ELR (cell line): ENCODE measurements at regions not wholly inside any gene's neighbourhood (a gene's known extent, or its start where the extent isn't known, plus 50 kb on each side); places are given as distances from the start of the nearest gene placed in this dataset.

Source experiments
- DNase-seq: peaks from one replicate; pipeline ENCODE4 v3.0.0-alpha.2; 2015; ENCODE audit warnings: low read depth

DNA sequence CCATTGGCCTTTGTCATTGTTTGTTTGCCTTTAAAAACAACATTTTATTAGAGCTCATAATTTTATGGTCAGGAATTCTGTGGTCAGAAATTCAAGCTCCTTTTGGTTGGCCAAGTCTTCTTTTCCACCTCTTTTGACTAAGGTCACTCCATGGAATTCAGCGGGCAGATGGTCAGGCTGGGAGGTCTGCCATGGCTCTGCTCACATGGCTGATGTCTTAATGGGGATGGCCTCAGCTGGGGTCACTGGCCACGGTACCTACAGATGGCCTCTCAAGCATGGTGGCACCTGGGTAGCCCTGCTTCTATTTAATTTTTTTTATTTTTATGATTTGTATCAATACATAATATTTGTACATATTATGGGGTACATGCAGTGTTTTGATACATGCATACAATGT, 360.8 kb upstream of the MCTP2 start:
- no peak for DNase-seq

DNA sequence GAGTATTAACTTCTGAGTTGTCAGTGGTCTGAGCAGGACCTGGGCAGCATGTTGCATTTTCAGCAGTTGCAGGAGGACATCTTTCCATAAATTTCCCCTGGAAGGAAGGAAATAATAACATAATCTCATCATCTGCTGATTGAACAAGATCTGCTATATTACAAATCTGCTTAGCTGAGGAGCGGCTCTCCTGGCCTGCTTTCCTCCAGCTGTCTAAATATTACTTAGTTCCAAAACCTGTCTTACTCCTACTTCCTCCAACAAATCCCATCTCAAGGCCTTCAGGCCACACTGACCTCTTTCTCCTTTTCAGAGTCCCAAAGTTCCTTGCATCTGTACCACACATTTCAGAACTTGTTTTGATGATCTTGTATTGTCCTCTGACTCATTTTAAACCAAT, 364.4 kb upstream of the MCTP2 start:
- no peak for DNase-seq

DNA sequence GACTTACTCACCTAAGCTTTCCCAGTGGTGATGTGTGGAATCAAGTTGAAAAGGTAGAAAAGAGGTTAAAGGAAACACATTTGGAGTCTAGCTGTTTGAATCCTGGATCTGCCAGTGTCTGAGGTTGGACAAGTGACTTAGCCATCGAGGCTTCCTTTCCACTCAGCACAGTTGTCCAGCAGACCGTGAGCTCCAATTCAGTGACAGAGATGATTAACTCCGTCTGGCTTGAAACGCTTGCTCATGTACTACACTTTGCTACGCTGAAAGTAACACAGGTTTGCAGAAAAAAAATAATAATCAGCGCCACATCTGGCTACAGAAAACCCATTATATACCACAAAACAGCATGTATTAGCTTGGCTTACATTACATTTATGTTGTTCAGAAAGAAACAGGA, 364.9 kb upstream of the MCTP2 start:
- DNase-seq: no peak

DNA sequence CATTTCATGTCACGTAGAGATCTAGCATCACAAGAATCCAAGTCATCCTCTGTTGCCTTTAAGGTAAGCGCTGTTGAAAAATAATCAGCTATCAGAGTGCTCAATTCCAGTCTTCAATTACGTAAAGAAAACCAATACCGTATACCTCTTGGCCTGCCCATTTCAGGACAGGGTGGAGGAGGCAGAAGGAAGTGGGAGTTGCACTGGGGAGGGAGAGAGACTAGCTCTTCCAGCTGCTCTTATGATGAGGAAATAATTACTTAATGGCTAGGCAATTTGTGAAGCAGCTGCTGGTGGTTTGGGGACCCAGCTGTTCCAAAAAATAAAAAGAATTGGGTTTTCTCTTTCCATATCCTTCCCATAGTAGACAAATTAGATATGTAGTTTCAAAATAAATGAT, 365.8 kb upstream of the MCTP2 start:
- no peak for DNase-seq

DNA sequence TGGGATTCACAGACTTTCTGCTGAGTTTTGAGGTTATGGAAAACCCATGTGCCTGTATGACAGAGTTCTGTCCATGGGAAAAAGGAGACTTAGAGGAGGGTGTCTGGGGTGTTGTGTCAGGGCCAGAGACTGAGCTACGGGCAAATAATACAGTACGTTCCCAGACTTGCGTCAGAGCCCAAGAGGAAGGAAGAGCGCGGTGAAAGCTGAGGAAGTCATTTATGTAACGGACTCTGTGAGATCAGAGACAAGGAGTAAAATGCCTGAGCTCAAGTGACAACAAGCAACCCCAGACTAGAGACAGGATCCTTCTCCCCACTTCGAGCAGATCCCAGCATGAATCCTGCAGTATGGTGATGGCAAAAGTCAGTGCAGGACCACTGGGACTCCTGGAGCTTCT, 368.6 kb upstream of the MCTP2 start:
- DNase-seq: no peak

DNA sequence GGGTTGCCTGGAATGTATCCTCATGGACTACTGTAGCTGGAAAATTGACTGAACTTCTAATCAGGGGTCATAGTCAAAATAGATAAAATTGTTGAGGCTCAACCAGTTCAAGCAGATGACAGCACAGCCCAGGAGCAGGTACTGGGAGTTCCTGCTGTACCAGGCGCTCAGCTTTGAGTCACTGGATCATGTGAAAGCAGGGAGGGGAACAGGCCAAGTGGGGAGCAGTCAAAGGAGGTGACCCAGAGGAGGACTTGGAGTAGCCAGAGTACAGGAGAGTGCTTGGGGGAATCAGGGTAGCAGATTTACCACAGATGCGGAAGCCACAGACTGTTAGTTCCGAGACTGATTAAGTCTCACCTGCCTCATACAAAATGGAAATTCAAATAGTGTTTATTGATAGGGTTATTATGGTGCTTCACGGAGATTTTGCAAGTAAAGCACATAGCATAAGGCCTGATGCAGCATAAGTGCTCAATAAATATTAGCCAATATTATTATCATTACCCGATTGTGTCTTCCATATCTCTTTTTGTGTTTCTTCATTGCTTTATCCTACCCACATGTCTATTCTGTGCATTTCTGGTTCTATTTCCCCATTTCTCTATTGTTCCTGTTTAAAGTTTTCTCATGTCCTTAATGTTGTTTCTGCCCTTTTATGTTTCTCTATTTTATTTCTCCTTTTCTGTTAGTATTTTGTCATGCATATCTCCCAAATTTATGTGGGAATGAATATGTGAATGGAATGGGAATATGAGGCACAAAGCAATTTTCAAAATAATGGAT, 369.2 kb upstream of the MCTP2 start:
- no peak for DNase-seq

DNA sequence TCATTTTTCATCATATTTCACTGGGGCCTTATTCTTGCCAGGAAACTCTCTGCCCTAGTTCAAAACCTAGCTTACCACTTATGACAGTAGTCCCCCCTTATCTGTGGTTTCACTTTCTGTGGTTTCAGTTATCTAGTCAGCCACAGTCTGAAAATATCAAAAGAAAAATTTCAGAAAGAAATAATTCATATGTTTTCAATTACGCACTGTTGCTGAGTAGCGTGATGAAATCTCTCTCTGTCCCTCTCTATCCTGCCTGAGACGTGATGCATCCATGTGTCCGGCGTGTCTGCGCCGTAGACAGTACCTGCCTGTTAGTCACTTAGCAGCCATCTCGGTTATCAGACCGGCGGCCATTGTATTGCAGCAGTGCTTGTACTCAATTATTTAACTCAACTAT, 369.9 kb upstream of the MCTP2 start:
- DNase-seq: no peak

DNA sequence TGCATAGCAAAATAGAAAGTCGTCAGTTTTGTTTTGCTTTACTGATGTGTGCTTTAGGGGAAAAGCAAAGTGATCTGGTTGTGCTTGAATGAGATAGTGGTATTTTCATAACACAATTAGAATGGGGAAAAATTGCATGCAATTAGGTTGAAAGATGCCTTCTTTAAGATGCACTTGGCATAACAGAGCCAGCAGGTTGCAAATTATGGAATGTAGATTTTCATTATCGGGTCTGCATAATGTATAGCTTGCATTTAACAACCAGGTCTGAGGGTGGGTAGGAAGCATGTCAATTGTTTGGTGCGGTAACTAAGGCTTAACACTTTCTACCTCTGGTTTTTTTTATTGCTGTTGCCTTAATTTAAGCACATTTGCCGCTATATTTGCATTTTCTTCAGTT, 370.7 kb upstream of the MCTP2 start:
- DNase-seq: no peak

DNA sequence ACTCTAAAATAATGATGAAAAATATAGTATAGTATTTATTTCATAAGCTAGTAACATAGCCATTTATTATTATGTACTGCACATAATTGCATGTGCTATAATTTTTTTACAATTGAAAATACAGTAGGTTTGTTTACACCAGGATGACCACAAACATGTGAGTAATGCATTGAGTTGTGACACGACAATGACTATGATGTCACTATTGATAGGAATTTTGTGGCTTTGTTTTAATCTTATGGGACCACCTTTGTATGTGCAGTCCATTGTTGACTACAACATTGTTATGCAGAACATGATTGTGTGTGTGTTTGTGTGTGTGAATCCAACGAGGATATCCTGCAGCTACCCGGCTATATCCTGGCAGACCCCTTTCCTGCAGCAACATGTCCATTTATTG, 372.2 kb upstream of the MCTP2 start:
- DNase-seq: no peak

DNA sequence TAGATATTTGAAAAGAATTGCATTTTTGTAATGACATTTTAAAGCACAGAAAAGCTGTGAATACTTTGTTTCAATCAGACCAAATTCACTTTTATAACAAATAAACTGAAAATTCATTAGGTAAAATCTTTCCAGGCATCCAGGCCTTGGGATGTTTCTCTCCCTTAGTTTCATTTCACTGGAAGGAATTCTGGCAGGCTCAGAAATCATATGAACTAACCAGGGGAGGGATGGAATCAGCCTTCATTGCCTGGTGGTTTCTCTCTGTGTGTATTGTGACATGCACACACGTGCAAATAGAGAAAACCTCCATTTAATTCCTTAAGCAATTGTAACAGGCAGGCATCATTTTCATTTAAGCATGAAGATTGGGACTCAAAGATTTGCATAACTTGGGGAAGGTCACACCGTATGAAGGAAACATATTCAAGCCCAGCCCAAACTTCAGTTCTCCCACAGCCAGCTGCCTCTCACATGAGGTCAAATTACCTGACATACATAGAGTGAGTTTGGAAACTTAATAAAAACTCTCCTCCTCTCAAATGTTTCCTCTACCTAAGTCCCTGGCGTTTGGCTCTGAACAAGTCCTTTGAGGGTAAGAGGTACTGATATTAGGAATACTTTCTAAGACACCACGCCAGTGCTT, 376.1 kb upstream of the MCTP2 start:
- DNase-seq: no peak

DNA sequence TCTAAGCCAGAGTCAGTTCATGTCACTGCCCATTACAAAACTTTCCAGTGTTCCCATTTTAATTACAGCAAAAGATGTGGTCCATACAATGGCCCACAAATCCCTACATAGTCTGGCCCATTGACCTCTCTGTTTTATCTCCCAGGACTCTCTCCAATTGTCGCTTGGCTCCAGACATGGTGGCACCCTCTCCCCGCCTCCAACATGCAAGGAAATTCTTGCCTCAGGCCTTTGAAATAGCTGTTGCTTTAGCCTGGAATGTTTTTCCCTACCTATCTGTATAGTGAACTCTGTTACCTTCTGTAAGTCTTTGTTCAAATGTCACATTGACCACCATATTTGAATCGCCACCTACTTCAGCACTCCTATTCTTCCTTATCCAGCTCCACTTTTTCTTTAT, 377.3 kb upstream of the MCTP2 start:
- DNase-seq: no peak

DNA sequence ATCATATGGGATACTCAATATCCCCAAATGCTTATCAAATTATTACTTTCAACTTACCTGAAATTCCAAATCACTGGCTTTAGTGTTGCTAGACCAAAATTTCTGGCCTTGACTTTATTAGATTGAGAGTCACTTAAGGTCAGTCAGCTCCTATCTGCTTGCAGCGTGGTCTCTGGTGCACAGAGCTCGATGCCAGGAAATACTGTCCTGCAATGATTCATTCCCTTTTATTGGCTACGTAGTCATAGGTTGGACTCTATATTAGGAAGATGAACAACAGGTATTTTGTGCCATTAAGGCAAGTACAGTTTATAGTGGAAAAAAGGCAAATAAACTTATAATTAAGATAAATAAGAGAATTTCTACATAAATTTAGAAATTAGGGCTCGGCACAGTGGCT, 378.6 kb upstream of the MCTP2 start:
- DNase-seq: no peak

DNA sequence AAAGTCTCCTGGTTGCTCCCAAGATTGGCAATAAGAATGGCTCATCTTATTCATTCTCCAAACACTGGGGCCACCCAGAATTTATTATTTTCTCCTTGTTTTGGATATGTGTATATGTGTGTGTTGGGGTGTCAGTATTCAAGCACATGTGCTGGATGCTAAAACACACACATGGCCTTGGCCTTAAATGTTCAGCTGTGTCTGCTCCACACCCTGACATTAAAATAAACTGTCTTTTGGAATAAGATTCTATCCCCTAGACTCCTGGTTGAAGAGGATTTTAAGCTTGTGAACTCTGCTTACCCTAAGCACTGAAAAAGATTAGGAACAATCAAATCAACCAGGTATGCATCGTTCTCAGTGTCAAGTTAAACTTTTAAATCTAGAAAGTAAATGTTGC, 382.9 kb upstream of the MCTP2 start:
- no peak for DNase-seq

DNA sequence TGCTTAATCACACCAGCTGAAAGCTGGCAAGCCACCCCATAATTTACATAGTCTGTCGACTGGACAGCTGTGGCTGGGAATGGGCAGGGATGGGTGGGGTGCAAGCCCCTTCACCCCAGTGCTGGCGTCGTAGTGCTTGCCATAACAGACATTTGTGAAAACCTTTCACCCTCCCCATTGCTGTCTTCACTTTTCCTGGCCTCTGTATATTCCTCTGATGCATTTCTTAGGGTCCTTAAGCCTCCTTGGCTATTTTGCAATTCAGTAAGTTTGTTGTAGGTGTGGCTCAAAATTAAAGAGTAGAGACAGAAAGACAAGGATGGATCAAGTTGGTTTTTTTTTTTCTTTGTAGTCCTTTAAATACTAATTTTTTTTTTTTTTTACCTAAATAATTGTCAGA, 383.3 kb upstream of the MCTP2 start:
- DNase-seq: no peak

DNA sequence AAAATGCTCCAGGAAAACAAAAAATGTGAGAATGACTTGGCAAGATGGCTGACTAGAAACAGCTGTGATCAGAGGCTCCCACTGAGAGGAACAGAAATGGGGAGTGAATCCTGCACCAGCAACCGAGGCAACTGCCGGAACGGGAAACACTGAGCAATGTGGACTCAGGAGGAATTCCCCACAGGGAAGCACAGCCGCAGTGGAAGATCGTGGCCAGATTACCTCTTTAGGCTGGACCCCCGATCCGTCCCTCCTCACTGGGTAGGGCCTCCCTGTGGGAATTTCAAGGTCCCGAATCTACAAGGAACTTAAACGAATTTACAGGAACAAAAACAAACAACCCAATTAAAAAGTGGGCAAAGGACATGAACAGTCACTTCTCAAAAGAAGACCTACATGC, 385.2 kb upstream of the MCTP2 start:
- no peak for DNase-seq

DNA sequence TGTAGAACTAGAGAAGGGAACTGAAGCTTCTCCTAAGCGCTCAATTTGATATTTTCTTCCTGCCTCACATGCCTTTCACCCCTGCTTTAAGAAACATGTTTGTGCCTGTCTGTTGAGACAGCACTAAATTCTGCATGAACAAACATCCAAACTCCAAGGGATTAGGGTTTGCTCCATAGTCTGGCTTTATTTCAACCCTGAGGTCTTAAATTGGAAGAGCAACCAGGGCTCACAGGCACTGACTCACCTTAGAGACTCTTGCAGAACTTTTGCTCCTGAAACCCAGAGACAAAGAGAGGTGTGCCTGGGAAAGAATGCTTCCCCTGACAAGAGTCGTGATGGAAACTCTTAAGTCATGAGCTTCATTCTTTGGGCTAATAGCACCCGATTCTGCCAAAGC, 393.9 kb upstream of the MCTP2 start:
- no peak for DNase-seq

DNA sequence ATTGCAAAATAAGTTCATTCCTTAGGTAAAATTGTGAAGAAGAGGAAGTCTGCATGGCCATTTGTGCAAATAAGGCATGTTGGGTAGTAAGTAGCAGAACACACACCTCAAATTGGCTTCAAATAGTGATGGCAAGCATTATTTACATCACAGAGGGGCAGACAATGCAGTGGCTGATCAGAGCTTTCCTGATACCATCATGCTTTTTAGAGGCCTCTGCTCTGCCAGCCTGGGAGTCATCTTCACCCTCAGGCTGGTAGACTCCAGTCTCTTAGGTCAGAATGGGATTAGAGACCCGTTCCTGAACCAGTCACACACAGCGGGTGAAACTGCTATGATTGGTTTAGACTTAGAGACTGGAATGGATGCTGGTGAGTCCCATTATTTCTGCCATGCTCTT, 396.0 kb upstream of the MCTP2 start:
- DNase-seq: no peak

DNA sequence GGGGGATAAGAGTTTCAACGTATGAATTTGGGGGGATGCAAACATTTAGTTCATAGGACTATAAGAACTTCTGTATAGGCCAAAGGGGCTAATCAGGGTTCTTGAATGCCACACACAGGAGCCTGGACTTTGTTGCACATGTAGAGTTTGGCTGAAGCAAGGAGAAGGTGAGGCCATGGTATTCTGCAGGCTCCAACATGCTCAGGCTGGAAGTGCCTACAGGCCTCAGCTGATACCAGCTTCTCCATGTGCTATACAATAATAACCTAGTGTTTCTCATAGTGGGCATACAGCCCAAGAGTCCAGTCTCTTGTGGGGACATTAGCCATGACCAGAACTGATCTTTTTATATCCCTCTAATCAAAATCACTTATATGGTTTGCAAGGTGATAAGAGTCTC, 399.7 kb upstream of the MCTP2 start:
- no peak for DNase-seq

DNA sequence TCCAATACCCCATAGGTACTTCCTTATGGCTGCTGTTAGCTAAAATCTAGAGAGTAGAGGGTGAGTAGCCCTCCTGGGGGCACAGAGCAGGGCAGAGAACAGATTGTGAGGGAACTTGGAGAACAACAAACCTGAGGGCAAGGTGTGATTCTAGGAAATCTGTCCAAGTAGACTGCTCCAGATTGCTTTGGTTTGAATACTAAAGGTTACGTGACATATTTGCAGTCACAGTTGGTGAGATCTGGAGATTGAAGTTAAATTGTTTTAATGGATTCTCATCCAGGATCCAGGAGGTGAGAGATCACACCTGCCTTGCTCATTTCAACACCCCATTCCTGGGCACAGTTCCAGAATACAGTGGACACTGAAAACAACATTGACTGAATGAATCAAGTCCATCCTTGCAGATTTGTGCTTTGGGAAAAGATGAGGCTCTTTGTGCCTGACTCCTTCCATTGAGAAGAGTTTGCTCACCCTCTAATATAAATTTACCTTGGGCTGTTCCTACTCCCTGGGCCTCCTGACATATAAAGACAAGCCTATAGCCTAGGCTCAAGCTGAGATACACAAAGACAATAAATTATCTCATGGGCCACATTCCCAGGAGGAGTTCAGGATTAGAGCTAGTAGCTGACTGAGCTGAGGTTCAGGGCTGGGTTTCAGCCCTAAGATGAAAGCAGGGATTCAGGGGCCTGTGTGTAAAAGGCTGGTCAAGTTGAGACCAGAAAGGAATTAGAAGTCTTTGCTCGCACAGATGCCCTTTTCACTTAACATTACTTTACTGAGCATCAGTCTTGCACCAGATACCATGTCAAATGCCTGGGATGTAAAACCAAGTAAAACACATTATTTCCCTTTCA, 400.9 kb upstream of the MCTP2 start:
- DNase-seq: no peak

DNA sequence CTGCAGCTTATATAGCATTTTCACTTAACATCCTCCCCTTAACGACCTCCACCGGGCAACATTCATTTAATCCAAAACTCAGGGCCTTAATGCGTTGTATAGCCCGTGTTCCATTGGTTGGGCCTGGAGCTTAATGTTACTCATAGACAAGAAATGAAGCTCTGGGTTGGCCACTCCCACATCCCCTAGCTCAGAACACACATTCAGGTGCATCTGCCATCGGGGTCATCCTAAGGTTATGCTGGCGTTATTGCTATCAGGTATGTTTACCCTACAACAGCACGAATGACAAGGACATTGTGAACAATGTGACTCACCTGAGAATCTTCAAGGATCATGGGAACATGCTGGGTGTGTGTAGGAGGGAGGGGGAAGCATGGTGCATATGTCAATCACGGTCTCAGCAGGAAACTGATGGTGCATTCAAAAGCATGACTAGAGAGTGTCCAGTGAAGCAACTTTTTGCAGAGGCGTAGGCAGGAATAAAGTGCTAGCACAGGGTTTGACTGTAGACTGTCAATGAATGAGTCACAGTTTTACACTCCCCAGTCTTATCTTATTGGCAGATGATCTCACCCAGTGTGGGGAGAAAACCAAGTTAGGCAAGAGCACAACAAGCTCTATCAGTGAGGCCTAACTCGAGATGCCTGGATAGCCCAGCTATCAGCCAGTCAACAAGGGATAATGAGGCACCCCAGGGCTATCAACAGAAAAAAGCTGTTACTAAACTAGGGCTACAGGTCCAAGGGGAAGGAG, 402.1 kb upstream of the MCTP2 start:
- no peak for DNase-seq

DNA sequence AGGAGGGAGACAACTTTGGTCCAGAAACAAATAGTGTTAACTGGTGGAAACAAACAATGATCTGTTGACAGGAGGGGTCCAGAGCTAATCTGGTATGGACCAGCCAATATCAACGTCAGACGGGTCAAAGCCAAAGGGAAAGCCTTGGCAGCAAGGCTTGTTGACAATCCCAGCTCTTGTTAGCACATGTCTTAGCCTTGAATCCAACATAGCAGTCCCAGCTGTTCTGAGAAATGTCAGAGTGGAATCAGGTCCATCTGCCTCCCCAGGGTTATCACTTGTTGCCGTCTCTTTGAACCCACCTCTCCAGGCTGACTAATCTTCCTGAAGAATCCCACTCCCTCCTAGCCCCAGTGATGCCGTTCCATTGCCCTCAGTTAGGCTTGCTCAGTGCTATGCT, 404.6 kb upstream of the MCTP2 start:
- no peak for DNase-seq

DNA sequence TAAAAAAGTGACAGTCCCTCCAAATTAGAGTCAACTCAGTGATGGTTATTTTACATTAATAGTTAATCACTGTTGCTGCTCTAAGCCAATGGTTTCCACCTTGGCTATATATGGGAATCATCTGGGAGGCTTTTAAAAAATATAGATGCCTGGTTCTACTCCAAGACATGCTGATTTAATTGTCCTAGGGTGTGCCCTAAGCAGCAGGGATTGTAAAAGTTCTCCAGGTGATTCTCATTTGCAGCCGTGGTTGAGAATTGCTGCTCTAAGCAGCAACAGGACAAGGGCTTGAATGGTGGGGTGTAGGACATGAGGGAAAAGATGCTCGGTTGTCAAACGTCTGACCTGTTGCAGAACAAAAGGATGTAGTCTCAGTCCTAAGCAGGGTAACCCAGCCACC, 405.1 kb upstream of the MCTP2 start:
- no peak for DNase-seq
